Tibial nerve (tissue), 1 donor: ENCODE measurements at regions not wholly inside any gene's neighbourhood (a gene's known extent, or its start where the extent isn't known, plus 50 kb on each side); places are given as distances from the start of the nearest gene placed in this dataset. TPM values are rescaled to one million over a fixed set of nuclear protein-coding genes. Genes with fewer than 3 reads are reported as not detected.

Experiments
- small RNA-seq: library from RNA; depleted of rRNA; stranded (forward); fragments of <200 nt; gene quantifications from one replicate; pipeline ENCODE3, GENCODE V24; 2016

Small RNA genes lying in the stretch of these regions (small RNA-seq; reads per million reads assigned to genes)
- not detected for gene CU639417.2
